A673 (cell line): ENCODE measurements at regions not wholly inside any gene's neighbourhood (a gene's known extent, or its start where the extent isn't known, plus 50 kb on each side); places are given as distances from the start of the nearest gene placed in this dataset.

ENCODE experiments used
- EZH2 ChIP-seq: fragments of 200-600 bp; sonication (generic); IDR thresholded peaks from 2 replicates; pipeline ENCODE4 v1.6.1; 2017; ENCODE audit warnings: borderline replicate concordance, low read depth, mild to moderate bottlenecking, mixed read lengths, antibody characterized with exemption, low read length; ENCODE audit not compliant: poor library complexity, severe bottlenecking
- TF ChIP-seq, protein P1 (sequence below): fragments of 300-800, 200-600 bp; sonication (generic); conservative IDR thresholded peaks from 2 replicates; pipeline ENCODE4 v1.5.1; 2017; ENCODE audit warnings: low read depth, mild to moderate bottlenecking, antibody characterized with exemption, low read length, moderate library complexity, mixed read lengths

DNA sequence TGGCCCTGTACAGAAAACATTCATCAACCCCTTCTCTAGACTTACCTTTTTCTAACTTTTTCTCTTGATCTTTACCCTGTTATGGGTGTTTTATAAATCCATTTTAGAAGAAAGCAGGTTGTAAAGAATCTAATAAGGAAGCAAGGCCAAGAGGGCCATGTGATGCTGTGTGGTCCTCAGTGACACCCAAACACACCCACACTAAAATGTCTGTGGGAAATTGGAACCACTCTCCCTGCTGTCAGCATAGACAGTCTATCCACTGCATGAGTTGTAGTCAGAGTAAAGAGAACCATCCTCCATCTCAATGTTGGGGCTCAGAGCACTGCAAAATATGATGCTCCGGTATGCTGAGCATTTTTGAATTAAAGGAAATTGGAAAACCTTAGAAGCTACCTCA is 235.5 kb downstream of the SKIDA1 start:
- TF ChIP-seq EZH2 = no peak
- TF ChIP-seq, protein P1, sequence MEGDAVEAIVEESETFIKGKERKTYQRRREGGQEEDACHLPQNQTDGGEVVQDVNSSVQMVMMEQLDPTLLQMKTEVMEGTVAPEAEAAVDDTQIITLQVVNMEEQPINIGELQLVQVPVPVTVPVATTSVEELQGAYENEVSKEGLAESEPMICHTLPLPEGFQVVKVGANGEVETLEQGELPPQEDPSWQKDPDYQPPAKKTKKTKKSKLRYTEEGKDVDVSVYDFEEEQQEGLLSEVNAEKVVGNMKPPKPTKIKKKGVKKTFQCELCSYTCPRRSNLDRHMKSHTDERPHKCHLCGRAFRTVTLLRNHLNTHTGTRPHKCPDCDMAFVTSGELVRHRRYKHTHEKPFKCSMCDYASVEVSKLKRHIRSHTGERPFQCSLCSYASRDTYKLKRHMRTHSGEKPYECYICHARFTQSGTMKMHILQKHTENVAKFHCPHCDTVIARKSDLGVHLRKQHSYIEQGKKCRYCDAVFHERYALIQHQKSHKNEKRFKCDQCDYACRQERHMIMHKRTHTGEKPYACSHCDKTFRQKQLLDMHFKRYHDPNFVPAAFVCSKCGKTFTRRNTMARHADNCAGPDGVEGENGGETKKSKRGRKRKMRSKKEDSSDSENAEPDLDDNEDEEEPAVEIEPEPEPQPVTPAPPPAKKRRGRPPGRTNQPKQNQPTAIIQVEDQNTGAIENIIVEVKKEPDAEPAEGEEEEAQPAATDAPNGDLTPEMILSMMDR = no peak
